KMS-11 (cell line): ENCODE measurements at regions not wholly inside any gene's neighbourhood (a gene's known extent, or its start where the extent isn't known, plus 50 kb on each side); places are given as distances from the start of the nearest gene placed in this dataset.

ENCODE experiments used
- H2AFZ ChIP-seq: fragments of 200-600 bp; sonication (generic); 2 replicates; pipeline ENCODE4 v1.6.1; 2016; ENCODE audit warnings: antibody characterized with exemption, mixed run types, low read depth
- H3K27ac ChIP-seq: fragments of 200-600 bp; sonication (generic); 2 replicates; pipeline ENCODE4 v1.6.1; 2016; ENCODE audit warnings: mild to moderate bottlenecking, mixed run types
- H3K27me3 ChIP-seq: fragments of 200-600 bp; sonication (generic); 2 replicates; pipeline ENCODE4 v1.6.1; 2017; ENCODE audit warnings: mild to moderate bottlenecking, low read depth, mixed run types, moderate library complexity; ENCODE audit not compliant: insufficient read depth
- H3K36me3 ChIP-seq: fragments of 200-600 bp; sonication (generic); 2 replicates; pipeline ENCODE4 v1.6.1; 2017; ENCODE audit warnings: mild to moderate bottlenecking, mixed run types; ENCODE audit not compliant: insufficient read depth
- H3K4me1 ChIP-seq: fragments of 200-600 bp; sonication (generic); 2 replicates; pipeline ENCODE4 v1.6.1; 2016; ENCODE audit warnings: mild to moderate bottlenecking, low read depth, mixed run types; ENCODE audit not compliant: poor library complexity, severe bottlenecking
- H3K4me2 ChIP-seq: fragments of 200-600 bp; sonication (generic); 2 replicates; pipeline ENCODE4 v1.7.0; 2016; ENCODE audit warnings: mild to moderate bottlenecking, mixed run types
- H3K4me3 ChIP-seq: fragments of 200-600 bp; sonication (generic); IDR thresholded peaks from 2 replicates; pipeline ENCODE4 v1.6.1; 2017; ENCODE audit warnings: low read depth, low read length, mixed read lengths; ENCODE audit not compliant: insufficient read depth
- H3K79me2 ChIP-seq: fragments of 200-600 bp; sonication (generic); 2 replicates; pipeline ENCODE4 v1.6.1; 2016; ENCODE audit warnings: low read depth, mixed run types; ENCODE audit not compliant: insufficient read depth
- H3K9ac ChIP-seq: fragments of 200-600 bp; sonication (generic); 2 replicates; pipeline ENCODE4 v1.6.1; 2016; ENCODE audit warnings: mild to moderate bottlenecking, mixed run types
- H4K20me1 ChIP-seq: fragments of 200-600 bp; sonication (generic); 2 replicates; pipeline ENCODE4 v1.6.1; 2016; ENCODE audit warnings: mild to moderate bottlenecking, mixed run types; ENCODE audit not compliant: insufficient read depth
- CTCF ChIP-seq: fragments of 200-600 bp; sonication (generic); conservative IDR thresholded peaks from 2 replicates; pipeline ENCODE4 v1.6.1; 2017; ENCODE audit warnings: low read depth, mild to moderate bottlenecking, antibody characterized with exemption, low read length, moderate library complexity, mixed read lengths

- Histone ChIP-seq H3K9ac (no peak overlapping the region), H4K20me1 (no peaks in the 10 kb centered on the region), H3K27ac (no peak overlapping the region), H3K4me1 (no peaks in the 10 kb centered on the region), H3K27me3 (no peaks in the 10 kb centered on the region), H3K4me2 (no peak overlapping the region), H3K79me2 (no peaks in the 10 kb centered on the region), H2AFZ (no peak overlapping the region), H3K36me3 (no peaks in the 10 kb centered on the region), H3K4me3 (no peak overlapping the region)
- TF ChIP-seq CTCF: no peak
Observed at GRCh38 chr1:50358962-50359361, 64.3 kb downstream of the DMRTA2 start.

- Histone ChIP-seq H3K27me3 (no peaks in the 10 kb centered on the region), H3K4me1 (no peaks in the 10 kb centered on the region), H4K20me1 (no peaks in the 10 kb centered on the region), H3K36me3 (no peaks in the 10 kb centered on the region), H3K9ac (no peak overlapping the region), H3K27ac (no peak overlapping the region), H3K79me2 (no peaks in the 10 kb centered on the region), H3K4me3 (no peak overlapping the region), H2AFZ (no peak overlapping the region), H3K4me2 (no peak overlapping the region)
- TF ChIP-seq CTCF: no peak
Observed at GRCh38 chr1:50357186-50357585, 66.1 kb downstream of the DMRTA2 start.

GRCh38 chr1:50354813-50355212 is 68.4 kb downstream of the DMRTA2 start:
- no peak for TF ChIP-seq CTCF
- H3K4me2 ChIP-seq: no peak overlapping the region

GRCh38 chr1:50352428-50352827 is 70.8 kb downstream of the DMRTA2 start:
- H3K27ac ChIP-seq: no peak overlapping the region
- no peak overlapping the region for H2AFZ ChIP-seq
- TF ChIP-seq CTCF: no peak
- H3K79me2 ChIP-seq: no peaks in the 10 kb centered on the region
- H3K9ac ChIP-seq: no peak overlapping the region
- H3K4me1 ChIP-seq: no peaks in the 10 kb centered on the region
- H4K20me1 ChIP-seq: no peaks in the 10 kb centered on the region
- H3K4me3 ChIP-seq: no peak overlapping the region
- no peaks in the 10 kb centered on the region for H3K36me3 ChIP-seq
- H3K27me3 ChIP-seq: no peaks in the 10 kb centered on the region
- no peak overlapping the region for H3K4me2 ChIP-seq

More at GRCh38 chr1:50354813-50355212, 68.4 kb downstream of the DMRTA2 start:
- Histone ChIP-seq H4K20me1 (no peaks in the 10 kb centered on the region), H2AFZ (no peak overlapping the region), H3K27me3 (no peaks in the 10 kb centered on the region), H3K4me3 (no peak overlapping the region), H3K36me3 (no peaks in the 10 kb centered on the region), H3K9ac (no peak overlapping the region), H3K79me2 (no peaks in the 10 kb centered on the region), H3K27ac (no peak overlapping the region), H3K4me1 (no peaks in the 10 kb centered on the region)
